GM12878 (cell line): ENCODE measurements at regions not wholly inside any gene's neighbourhood (a gene's known extent, or its start where the extent isn't known, plus 50 kb on each side); places are given as distances from the start of the nearest gene placed in this dataset.

Source experiments
- ATF3 ChIP-seq: IDR thresholded peaks from 2 replicates; pipeline ENCODE4 v1.6.1; 2011; ENCODE audit warnings: low read depth, mild to moderate bottlenecking, low read length, moderate library complexity, borderline replicate concordance; ENCODE audit errors: extremely low read depth
- CREM ChIP-seq: IDR thresholded peaks from 2 replicates; pipeline ENCODE4 v1.6.1; 2014; ENCODE audit warnings: antibody characterized with exemption, low read depth
- CTCF ChIP-seq, 3 experiments: IDR thresholded peaks in 2 of 3; conservative IDR thresholded peaks in 1 of 3; 2 replicates each; pipeline ENCODE4 v1.5.1; 2011; ENCODE audit warnings: low read depth in 3 of 3, low read length in 3 of 3, mild to moderate bottlenecking in 3 of 3, control low read depth in 2 of 3, moderate library complexity in 2 of 3, inconsistent platforms in 1 of 3, mixed read lengths in 1 of 3; ENCODE audit not compliant: control insufficient read depth in 2 of 3, insufficient read depth in 1 of 3; ENCODE audit errors: extremely low read depth in 1 of 3
- HDAC2 ChIP-seq: fragments of 200-600 bp; sonication (generic); IDR thresholded peaks from 2 replicates; pipeline ENCODE4 v1.6.1; 2017
- MYC ChIP-seq: IDR thresholded peaks from 2 replicates; pipeline ENCODE4 v1.6.1; 2011; ENCODE audit warnings: mild to moderate bottlenecking, low read length, moderate library complexity, inconsistent platforms; ENCODE audit not compliant: insufficient read depth, insufficient replicate concordance, insufficient read length, severe bottlenecking
- POLR2A ChIP-seq: IDR thresholded peaks from 2 replicates; pipeline ENCODE4 v1.6.1; 2011; ENCODE audit warnings: low read depth, mild to moderate bottlenecking, low read length
- RAD21 ChIP-seq: IDR thresholded peaks from 2 replicates; pipeline ENCODE4 v1.6.1; 2011; ENCODE audit warnings: mild to moderate bottlenecking, low read depth, low read length, moderate library complexity; ENCODE audit not compliant: insufficient read depth
- RFX5 ChIP-seq: IDR thresholded peaks from 2 replicates; pipeline ENCODE4 v1.6.1; 2011; ENCODE audit warnings: low read depth, low read length, improper control_type of control experiment
- SMC3 ChIP-seq: IDR thresholded peaks from 2 replicates; pipeline ENCODE4 v1.6.1; 2011; ENCODE audit warnings: low read length, improper control_type of control experiment, borderline replicate concordance
- SREBF2 ChIP-seq: IDR thresholded peaks from 2 replicates; pipeline ENCODE4 v1.6.1; 2012; ENCODE audit warnings: mild to moderate bottlenecking, low read length
- TCF7 ChIP-seq: IDR thresholded peaks from 2 replicates; pipeline ENCODE4 v1.6.1; 2014; ENCODE audit warnings: antibody characterized with exemption, borderline replicate concordance

- no peak for TF ChIP-seq RFX5
- TF ChIP-seq TCF7, result no peak
- TF ChIP-seq SMC3, result no peak
- TF ChIP-seq ATF3, result no peak
- no peak for TF ChIP-seq CTCF (IDR thresholded peaks at IDR 0.05 in 2 of 3, conservative IDR thresholded peaks at IDR 0.05 in 1 of 3; ENCODE audit: control insufficient read depth in 2 of 3, extremely low read depth in 1 of 3, insufficient read depth in 1 of 3, low read depth in 3 of 3, low read length in 3 of 3)
- TF ChIP-seq CREM, result no peak
- no peak for TF ChIP-seq POLR2A
- TF ChIP-seq RAD21, result no peak
- TF ChIP-seq SREBF2, result no peak
- TF ChIP-seq MYC, result no peak
- TF ChIP-seq HDAC2, result no peak
Measured at GRCh38 chr2:175539122-175539521, 357.6 kb upstream of the ATP5MC3 start.
